ENCODE measurements at regions not wholly inside any gene's neighbourhood (a gene's known extent, or its start where the extent isn't known, plus 50 kb on each side); places are given as distances from the start of the nearest gene placed in this dataset.

DNA sequence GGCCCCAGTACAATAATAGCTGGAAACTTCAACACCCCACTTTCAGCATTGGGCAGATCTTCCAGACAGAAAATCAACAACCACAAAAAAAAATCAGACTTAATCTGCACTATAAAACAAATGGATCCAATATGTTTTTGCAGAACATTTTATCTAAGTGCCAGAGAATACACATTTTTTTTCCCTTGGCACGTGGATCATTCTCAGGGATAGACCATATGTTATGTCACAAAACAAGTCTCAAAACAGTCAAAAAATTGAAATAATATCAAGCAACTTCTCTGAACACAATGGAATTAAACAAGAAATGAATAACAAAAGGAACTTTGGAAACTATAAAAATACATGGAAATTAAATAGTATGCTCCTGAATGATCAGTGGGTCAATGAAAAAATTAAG, 576.3 kb downstream of the PCDH19 start:
- no peak for DNase-seq (ENCODE audit: low spot score in 2 of 2)
- Histone ChIP-seq H3K4me1 (no peaks in the 10 kb centered on the region), H3K9me3 (no peaks in the 10 kb centered on the region), H3K4me3 (no peak overlapping the region), H3K36me3 (no peaks in the 10 kb centered on the region), H3K27ac (no peak overlapping the region), H3K27me3 (no peaks in the 10 kb centered on the region)
- intact Hi-C loops (cut with DNase I): no loop called here
- TF ChIP-seq, protein P1, sequence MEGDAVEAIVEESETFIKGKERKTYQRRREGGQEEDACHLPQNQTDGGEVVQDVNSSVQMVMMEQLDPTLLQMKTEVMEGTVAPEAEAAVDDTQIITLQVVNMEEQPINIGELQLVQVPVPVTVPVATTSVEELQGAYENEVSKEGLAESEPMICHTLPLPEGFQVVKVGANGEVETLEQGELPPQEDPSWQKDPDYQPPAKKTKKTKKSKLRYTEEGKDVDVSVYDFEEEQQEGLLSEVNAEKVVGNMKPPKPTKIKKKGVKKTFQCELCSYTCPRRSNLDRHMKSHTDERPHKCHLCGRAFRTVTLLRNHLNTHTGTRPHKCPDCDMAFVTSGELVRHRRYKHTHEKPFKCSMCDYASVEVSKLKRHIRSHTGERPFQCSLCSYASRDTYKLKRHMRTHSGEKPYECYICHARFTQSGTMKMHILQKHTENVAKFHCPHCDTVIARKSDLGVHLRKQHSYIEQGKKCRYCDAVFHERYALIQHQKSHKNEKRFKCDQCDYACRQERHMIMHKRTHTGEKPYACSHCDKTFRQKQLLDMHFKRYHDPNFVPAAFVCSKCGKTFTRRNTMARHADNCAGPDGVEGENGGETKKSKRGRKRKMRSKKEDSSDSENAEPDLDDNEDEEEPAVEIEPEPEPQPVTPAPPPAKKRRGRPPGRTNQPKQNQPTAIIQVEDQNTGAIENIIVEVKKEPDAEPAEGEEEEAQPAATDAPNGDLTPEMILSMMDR (IDR thresholded peaks at IDR 0.05): no peak

DNA sequence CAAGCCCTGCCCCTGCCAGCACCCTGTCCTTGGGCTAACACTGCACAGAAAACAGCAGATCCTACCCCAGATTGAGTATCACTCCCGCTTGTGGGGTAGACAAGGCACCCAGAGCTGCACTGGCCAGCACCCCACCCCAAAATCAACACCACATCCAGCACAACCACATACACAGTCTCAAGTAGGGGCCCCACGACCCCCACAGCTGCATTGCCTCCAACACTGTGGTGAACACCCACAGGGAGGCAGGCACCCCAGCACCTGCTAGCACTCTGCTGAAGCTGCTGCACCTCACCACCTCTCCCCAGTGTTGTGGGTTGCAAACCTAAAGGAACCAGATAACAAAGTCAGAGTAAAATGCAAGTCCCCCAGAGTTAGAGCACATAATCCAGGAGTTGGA, 589.9 kb downstream of the PCDH19 start:
- Histone ChIP-seq H3K27me3 (no peaks in the 10 kb centered on the region), H3K4me3 (no peak overlapping the region), H3K36me3 (no peaks in the 10 kb centered on the region), H3K9me3 (no peaks in the 10 kb centered on the region), H3K4me1 (no peaks in the 10 kb centered on the region), H3K27ac (no peak overlapping the region)
- intact Hi-C loops (cut with DNase I): no loop called here
- no peak for DNase-seq (ENCODE audit: low spot score in 2 of 2)
- TF ChIP-seq, protein P1 (IDR thresholded peaks at IDR 0.05): no peak

DNA sequence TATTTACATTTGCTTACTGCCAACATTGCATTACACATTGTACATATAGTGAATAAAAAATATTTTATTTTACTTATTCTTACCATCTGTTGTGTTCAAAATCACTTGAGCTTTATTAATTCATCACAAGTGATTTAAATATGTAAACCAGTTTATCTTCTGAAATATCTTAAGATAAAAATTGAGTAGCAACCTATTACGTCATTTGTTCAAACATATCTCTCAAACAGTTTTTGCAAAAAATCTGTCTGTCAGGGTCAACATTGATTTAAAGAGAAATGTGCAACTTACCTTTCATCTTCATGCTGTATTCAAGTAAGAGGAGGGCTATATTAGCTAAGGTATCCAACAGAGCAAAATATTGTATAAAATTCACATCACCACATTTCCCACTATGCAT, 610.1 kb downstream of the PCDH19 start:
- H3K9me3 ChIP-seq: no peaks in the 10 kb centered on the region
- TF ChIP-seq, protein P1 (IDR thresholded peaks at IDR 0.05): no peak
- no peak for DNase-seq (ENCODE audit: low spot score in 2 of 2)
- H3K27ac ChIP-seq: no peak overlapping the region
- H3K4me1 ChIP-seq: no peaks in the 10 kb centered on the region
- no peak overlapping the region for H3K4me3 ChIP-seq
- intact Hi-C loops (cut with DNase I): no loop called here
- no peaks in the 10 kb centered on the region for H3K36me3 ChIP-seq
- H3K27me3 ChIP-seq: no peaks in the 10 kb centered on the region

DNA sequence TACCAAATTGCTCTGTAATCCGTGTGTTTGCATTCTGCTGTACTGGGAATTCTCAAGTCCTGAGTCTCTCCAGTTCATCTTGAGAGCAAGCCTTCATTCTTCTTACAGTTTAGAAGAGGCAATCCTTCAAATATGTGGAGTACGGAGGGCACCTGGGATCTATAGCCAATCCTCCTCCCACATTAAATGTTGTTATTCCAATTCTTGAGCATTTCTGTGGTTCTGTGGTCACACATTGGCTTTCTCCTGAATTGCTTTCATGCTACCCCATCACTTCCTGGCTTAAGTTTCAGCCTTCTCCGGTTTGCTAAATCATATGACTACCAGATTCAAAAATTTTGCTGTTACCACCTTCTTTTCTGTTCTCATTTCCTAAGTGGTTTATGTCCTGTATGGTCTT, 611.1 kb downstream of the PCDH19 start:
- TF ChIP-seq, protein P1 (IDR thresholded peaks at IDR 0.05): no peak
- H3K4me1 ChIP-seq: no peaks in the 10 kb centered on the region
- intact Hi-C loops (cut with DNase I): loop anchor here (1.0 kb wide), 1 partner anchor 16 kb away; no protein-coding TSS in a partner anchor
- no peaks in the 10 kb centered on the region for H3K27me3 ChIP-seq
- no peaks in the 10 kb centered on the region for H3K36me3 ChIP-seq
- no peak overlapping the region for H3K27ac ChIP-seq
- no peak overlapping the region for H3K4me3 ChIP-seq
- H3K9me3 ChIP-seq: no peaks in the 10 kb centered on the region
- no peak for DNase-seq (ENCODE audit: low spot score in 2 of 2)

DNA sequence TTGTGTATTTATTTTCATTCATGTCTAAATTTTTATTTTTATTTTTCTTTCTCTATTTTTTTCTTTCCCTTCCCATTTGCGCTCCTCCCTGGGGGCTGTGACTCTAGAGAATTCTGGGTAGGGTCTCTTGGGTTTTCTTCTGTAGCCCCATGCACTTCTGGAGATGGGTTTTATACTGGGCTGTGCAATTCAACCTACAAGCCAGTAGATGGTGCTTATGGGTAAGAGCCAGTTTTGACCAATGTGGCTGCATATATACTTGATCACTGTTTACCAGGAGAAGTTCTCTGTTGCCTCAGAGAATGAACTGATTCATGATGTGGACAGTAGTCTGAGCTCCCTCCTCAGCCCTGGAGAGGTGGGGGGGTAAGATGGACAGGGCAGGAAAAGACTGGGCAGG, 614.6 kb downstream of the PCDH19 start:
- Histone ChIP-seq H3K9me3 (no peaks in the 10 kb centered on the region), H3K36me3 (no peaks in the 10 kb centered on the region), H3K27me3 (no peaks in the 10 kb centered on the region), H3K4me3 (no peak overlapping the region), H3K4me1 (no peaks in the 10 kb centered on the region), H3K27ac (no peak overlapping the region)
- DNase-seq (ENCODE audit: low spot score in 2 of 2): no peak
- TF ChIP-seq, protein P1 (IDR thresholded peaks at IDR 0.05): no peak
- intact Hi-C loops (cut with DNase I): no loop called here

DNA sequence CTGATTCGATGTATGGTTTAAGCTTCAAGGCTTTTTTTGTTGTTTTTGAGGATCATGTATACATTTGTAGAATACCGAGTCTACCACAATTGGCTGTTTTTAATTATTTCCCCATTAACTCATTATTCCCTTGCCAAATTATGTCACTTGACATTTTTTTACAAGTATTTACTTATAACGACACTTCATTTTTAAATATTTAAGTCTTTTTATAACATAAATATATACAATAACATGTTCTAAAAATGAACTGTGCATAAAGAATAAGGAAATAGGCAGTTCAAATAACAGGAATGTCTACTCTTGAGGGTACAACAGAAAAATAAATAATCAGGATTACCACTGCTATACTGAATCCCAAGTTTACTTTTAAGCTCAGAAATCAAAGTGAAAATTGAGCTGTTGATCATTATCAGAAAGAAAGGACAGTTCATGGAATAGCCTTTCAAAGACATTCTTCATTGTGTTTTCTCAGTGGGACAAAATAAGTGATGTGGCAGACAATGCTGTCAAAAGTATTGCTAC, 627.5 kb downstream of the PCDH19 start:
- TF ChIP-seq, protein P1 (IDR thresholded peaks at IDR 0.05): no peak

More for the DNA sequence above, 627.5 kb downstream of the PCDH19 start:
- Histone ChIP-seq H3K4me3 (no peak overlapping the region), H3K9me3 (peaks cover 0 to 7% of the 10 kb centered on the region in 2 donors), H3K4me1 (no peaks in the 10 kb centered on the region), H3K27me3 (no peaks in the 10 kb centered on the region), H3K27ac (no peak overlapping the region), H3K36me3 (no peaks in the 10 kb centered on the region)
- intact Hi-C loops (cut with DNase I): loop anchor here (1.0 kb wide), 1 partner anchor 16 kb away; no protein-coding TSS in a partner anchor
- DNase-seq (ENCODE audit: low spot score in 2 of 2): no peak

All from ascending aorta (tissue), 2 donors.